ENCODE measurements at regions not wholly inside any gene's neighbourhood (a gene's known extent, or its start where the extent isn't known, plus 50 kb on each side); places are given as distances from the start of the nearest gene placed in this dataset.
"Not testable (repeated sequence)": the region's sequence is repeated elsewhere in the genome, so short reads cannot be mapped to it uniquely, and the experiment has no call there.

DNA sequence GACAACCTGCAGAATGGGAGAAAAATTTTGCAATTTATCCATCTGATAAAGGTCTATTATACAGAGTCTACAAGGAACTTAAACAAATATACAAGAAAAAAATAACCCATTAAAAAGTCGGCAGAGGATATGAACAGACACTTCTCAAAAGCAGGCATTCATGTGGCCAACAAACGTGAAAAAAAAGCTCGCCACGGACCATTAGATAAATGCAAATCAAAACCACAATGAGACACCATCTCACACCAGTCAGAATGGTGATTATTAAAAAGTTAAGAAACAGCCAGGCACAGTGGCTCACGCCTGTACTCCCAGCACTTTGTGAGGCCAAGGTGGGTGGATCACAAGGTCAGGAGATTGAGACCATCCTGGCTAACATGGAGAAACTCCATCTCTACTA lies 112.2 kb downstream of the ZNF622 start:
- not testable (repeated sequence) for TF ChIP-seq SP1 (IDR thresholded peaks at IDR 0.05; ENCODE audit: low read depth, low read length); POLR2A (IDR thresholded peaks at IDR 0.05; ENCODE audit: control extremely low read depth in 1 of 2, low read depth in 2 of 2, low read length in 2 of 2); HDAC6 (IDR thresholded peaks at IDR 0.05; ENCODE audit: low read depth, low read length); CHD2 (IDR thresholded peaks at IDR 0.05; ENCODE audit: low read length); POLR2AphosphoS5 (IDR thresholded peaks at IDR 0.05; ENCODE audit: low read depth, low read length); FOSL1 (IDR thresholded peaks at IDR 0.05; ENCODE audit: insufficient read depth, low read depth, low read length); CREB1 (IDR thresholded peaks at IDR 0.05); EP300 (IDR thresholded peaks at IDR 0.05; ENCODE audit: borderline replicate concordance in 1 of 2, low read depth in 2 of 2, low read length in 2 of 2); TCF12 (IDR thresholded peaks at IDR 0.05; ENCODE audit: low read depth, low read length); SP4 (IDR thresholded peaks at IDR 0.05; ENCODE audit: low read length); RFX5 (IDR thresholded peaks at IDR 0.05; ENCODE audit: borderline replicate concordance, low read depth, low read length)
- TF ChIP-seq, protein P1, sequence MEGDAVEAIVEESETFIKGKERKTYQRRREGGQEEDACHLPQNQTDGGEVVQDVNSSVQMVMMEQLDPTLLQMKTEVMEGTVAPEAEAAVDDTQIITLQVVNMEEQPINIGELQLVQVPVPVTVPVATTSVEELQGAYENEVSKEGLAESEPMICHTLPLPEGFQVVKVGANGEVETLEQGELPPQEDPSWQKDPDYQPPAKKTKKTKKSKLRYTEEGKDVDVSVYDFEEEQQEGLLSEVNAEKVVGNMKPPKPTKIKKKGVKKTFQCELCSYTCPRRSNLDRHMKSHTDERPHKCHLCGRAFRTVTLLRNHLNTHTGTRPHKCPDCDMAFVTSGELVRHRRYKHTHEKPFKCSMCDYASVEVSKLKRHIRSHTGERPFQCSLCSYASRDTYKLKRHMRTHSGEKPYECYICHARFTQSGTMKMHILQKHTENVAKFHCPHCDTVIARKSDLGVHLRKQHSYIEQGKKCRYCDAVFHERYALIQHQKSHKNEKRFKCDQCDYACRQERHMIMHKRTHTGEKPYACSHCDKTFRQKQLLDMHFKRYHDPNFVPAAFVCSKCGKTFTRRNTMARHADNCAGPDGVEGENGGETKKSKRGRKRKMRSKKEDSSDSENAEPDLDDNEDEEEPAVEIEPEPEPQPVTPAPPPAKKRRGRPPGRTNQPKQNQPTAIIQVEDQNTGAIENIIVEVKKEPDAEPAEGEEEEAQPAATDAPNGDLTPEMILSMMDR (IDR thresholded peaks at IDR 0.05; ENCODE audit: control extremely low read depth in 1 of 3, insufficient read depth in 1 of 3, low read depth in 1 of 3, low read length in 3 of 3) = not testable (repeated sequence)
- TF ChIP-seq, protein P2, sequence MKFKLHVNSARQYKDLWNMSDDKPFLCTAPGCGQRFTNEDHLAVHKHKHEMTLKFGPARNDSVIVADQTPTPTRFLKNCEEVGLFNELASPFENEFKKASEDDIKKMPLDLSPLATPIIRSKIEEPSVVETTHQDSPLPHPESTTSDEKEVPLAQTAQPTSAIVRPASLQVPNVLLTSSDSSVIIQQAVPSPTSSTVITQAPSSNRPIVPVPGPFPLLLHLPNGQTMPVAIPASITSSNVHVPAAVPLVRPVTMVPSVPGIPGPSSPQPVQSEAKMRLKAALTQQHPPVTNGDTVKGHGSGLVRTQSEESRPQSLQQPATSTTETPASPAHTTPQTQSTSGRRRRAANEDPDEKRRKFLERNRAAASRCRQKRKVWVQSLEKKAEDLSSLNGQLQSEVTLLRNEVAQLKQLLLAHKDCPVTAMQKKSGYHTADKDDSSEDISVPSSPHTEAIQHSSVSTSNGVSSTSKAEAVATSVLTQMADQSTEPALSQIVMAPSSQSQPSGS (IDR thresholded peaks at IDR 0.05; ENCODE audit: low read length) = not testable (repeated sequence)
